GM18858 (cell line): ENCODE measurements at regions not wholly inside any gene's neighbourhood (a gene's known extent, or its start where the extent isn't known, plus 50 kb on each side); places are given as distances from the start of the nearest gene placed in this dataset.
"Not testable (repeated sequence)": the region's sequence is repeated elsewhere in the genome, so short reads cannot be mapped to it uniquely, and the experiment has no call there.

Experiments
- ATAC-seq: cut with Tn5 transposase; IDR thresholded peaks from one replicate; pipeline ENCODE4 v1.9.1; 2021; ENCODE audit not compliant: unreplicated experiment

- ATAC-seq: no peak
Observed at GRCh38 chr7:156050636-156051569, 238.6 kb upstream of the SHH start.

- no peak for ATAC-seq
Observed at GRCh38 chr7:156049366-156049765, 237.1 kb upstream of the SHH start.

- ATAC-seq: no peak
Observed at GRCh38 chr7:156046031-156046560, 233.8 kb upstream of the SHH start.

- no peak for ATAC-seq
Observed at GRCh38 chr7:156043416-156044178, 231.3 kb upstream of the SHH start.

- ATAC-seq: no peak
Observed at GRCh38 chr7:156041398-156041797, 229.1 kb upstream of the SHH start.

GRCh38 chr7:156039971-156040677 lies 227.9 kb upstream of the SHH start:
- no peak for ATAC-seq

- no peak for ATAC-seq
Observed at GRCh38 chr7:156039194-156039593, 226.9 kb upstream of the SHH start.

GRCh38 chr7:156038345-156038744 lies 226.1 kb upstream of the SHH start:
- no peak for ATAC-seq

- ATAC-seq: no peak
Observed at GRCh38 chr7:156036153-156036552, 223.9 kb upstream of the SHH start.

- not testable (repeated sequence) for ATAC-seq
Observed at GRCh38 chr7:156035387-156035786, 223.1 kb upstream of the SHH start.

- ATAC-seq: no peak
Observed at GRCh38 chr7:156034397-156034796, 222.1 kb upstream of the SHH start.

- no peak for ATAC-seq
Observed at GRCh38 chr7:156032973-156033372, 220.7 kb upstream of the SHH start.

GRCh38 chr7:156031679-156032478 lies 219.6 kb upstream of the SHH start:
- ATAC-seq: no peak

GRCh38 chr7:156029460-156030007 lies 217.3 kb upstream of the SHH start:
- no peak for ATAC-seq

- no peak for ATAC-seq
Observed at GRCh38 chr7:156028521-156028920, 216.3 kb upstream of the SHH start.

- no peak for ATAC-seq
Observed at GRCh38 chr7:156027821-156028220, 215.6 kb upstream of the SHH start.

- ATAC-seq: no peak
Observed at GRCh38 chr7:156026603-156027002, 214.3 kb upstream of the SHH start.

- no peak for ATAC-seq
Observed at GRCh38 chr7:156026076-156026600, 213.9 kb upstream of the SHH start.

GRCh38 chr7:156025675-156026074 lies 213.4 kb upstream of the SHH start:
- no peak for ATAC-seq

GRCh38 chr7:156024201-156024600 lies 211.9 kb upstream of the SHH start:
- ATAC-seq: no peak
